PC-3 (cell line): ENCODE measurements at regions not wholly inside any gene's neighbourhood (a gene's known extent, or its start where the extent isn't known, plus 50 kb on each side); places are given as distances from the start of the nearest gene placed in this dataset.

ENCODE experiments used
- CTCF ChIP-seq: fragments of 300-600 bp; sonication (generic); conservative IDR thresholded peaks from 2 replicates; pipeline ENCODE4 v1.5.1; 2017; ENCODE audit warnings: antibody characterized with exemption, low read depth, mild to moderate bottlenecking, low read length
- EZH2 ChIP-seq: fragments of 300-600 bp; sonication (generic); IDR thresholded peaks from one replicate; pipeline ENCODE4 v1.6.1; 2017; ENCODE audit warnings: antibody characterized with exemption, mild to moderate bottlenecking, low read length; ENCODE audit not compliant: unreplicated experiment
- EZH2phosphoT487 ChIP-seq: fragments of 300-600 bp; sonication (generic); IDR thresholded peaks from 2 replicates; pipeline ENCODE4 v1.6.1; 2018; ENCODE audit warnings: mild to moderate bottlenecking, antibody characterized with exemption, low read length, borderline replicate concordance

DNA sequence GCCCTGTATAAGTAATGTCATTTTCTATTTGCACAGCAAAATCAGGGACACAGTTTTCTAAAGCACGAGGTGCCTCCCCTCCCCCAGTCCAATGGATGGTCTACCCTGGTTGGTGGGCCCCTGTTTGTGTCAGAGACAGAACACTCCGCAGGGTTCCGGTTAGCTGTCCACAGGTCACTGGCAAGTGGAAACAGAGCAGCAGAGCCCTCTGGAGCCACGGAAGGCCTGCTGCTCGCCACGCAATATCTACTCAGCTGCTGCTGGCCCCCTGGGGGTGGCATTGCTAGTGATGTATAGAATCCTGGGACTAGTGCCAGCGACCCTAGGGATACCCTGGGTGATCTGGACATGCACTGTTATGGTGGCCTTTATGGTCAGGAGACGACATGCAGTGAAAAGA is 50.4 kb downstream of the RIN2 start:
- TF ChIP-seq CTCF (no peak), EZH2 (no peak), EZH2phosphoT487 (no peak)
